ENCODE measurements at regions not wholly inside any gene's neighbourhood (a gene's known extent, or its start where the extent isn't known, plus 50 kb on each side); places are given as distances from the start of the nearest gene placed in this dataset.
"Not testable (repeated sequence)": the region's sequence is repeated elsewhere in the genome, so short reads cannot be mapped to it uniquely, and the experiment has no call there.

- Histone ChIP-seq H3K27ac (ENCODE audit: low read length) (no peak overlapping the region), H3K27me3 (ENCODE audit: control insufficient read depth, insufficient read depth, low read length) (no peaks in the 10 kb centered on the region), H3K9me3 (ENCODE audit: control insufficient read depth, insufficient read depth, low read length) (peaks cover 2% of the 10 kb centered on the region), H3K36me3 (ENCODE audit: control insufficient read depth, insufficient read depth, low read length) (no peaks in the 10 kb centered on the region), H3K4me1 (ENCODE audit: control insufficient read depth, insufficient read depth, low read length) (no peaks in the 10 kb centered on the region), H3K4me3 (ENCODE audit: low read length) (no peak overlapping the region)
- Mint-ChIP-seq H3K36me3 (no peaks in the 10 kb centered on the region), H3K27me3 (ENCODE audit: low read depth in 2 of 2) (no peaks in the 10 kb centered on the region), H3K4me3 (no peak overlapping the region), H3K27ac (no peak overlapping the region), H3K9me3 (peaks cover 11 to 12% of the 10 kb centered on the region in 2 donors), H3K4me1 (no peaks in the 10 kb centered on the region)
- no peak for TF ChIP-seq CTCF (IDR thresholded peaks at IDR 0.05)
- no peak for DNase-seq
- intact Hi-C loops (cut with micrococcal nuclease): no loop called here
- ATAC-seq: no peak
These were observed 261.5 kb upstream of the ZNF385D start for GRCh38 chr3:22012471-22012870.

GRCh38 chr3:22013641-22014040 is 262.6 kb upstream of the ZNF385D start:
- H3K4me1 ChIP-seq (ENCODE audit: control insufficient read depth, insufficient read depth, low read length): no peaks in the 10 kb centered on the region
- no peak overlapping the region for H3K27ac ChIP-seq (ENCODE audit: low read length)
- no peak overlapping the region for H3K27ac Mint-ChIP-seq
- no peaks in the 10 kb centered on the region for H3K27me3 ChIP-seq (ENCODE audit: control insufficient read depth, insufficient read depth, low read length)
- no peaks in the 10 kb centered on the region for H3K9me3 ChIP-seq (ENCODE audit: control insufficient read depth, insufficient read depth, low read length)
- H3K27me3 Mint-ChIP-seq (ENCODE audit: low read depth in 2 of 2): no peaks in the 10 kb centered on the region
- intact Hi-C loops (cut with micrococcal nuclease): no loop called here
- TF ChIP-seq CTCF (IDR thresholded peaks at IDR 0.05): no peak
- 95% methylated on average over 1 of the region's 1 CpG for WGBS (ENCODE audit: insufficient coverage)
- H3K4me1 Mint-ChIP-seq: no peaks in the 10 kb centered on the region
- no peak overlapping the region for H3K4me3 ChIP-seq (ENCODE audit: low read length)
- no peaks in the 10 kb centered on the region for H3K36me3 ChIP-seq (ENCODE audit: control insufficient read depth, insufficient read depth, low read length)
- H3K9me3 Mint-ChIP-seq: peaks cover 10 to 11% of the 10 kb centered on the region in 2 donors
- DNase-seq (no peak), ATAC-seq (no peak)
- H3K4me3 Mint-ChIP-seq: no peak overlapping the region
- H3K36me3 Mint-ChIP-seq: no peaks in the 10 kb centered on the region

GRCh38 chr3:22016197-22016596 is 265.2 kb upstream of the ZNF385D start:
- 67% methylated on average over 3 of the region's 4 CpGs for WGBS (ENCODE audit: insufficient coverage)

GRCh38 chr3:22024638-22025037 is 273.6 kb upstream of the ZNF385D start:
- H3K4me1 ChIP-seq (ENCODE audit: control insufficient read depth, insufficient read depth, low read length); H3K36me3 ChIP-seq (ENCODE audit: control insufficient read depth, insufficient read depth, low read length); H3K4me3 ChIP-seq (ENCODE audit: low read length); H3K9me3 ChIP-seq (ENCODE audit: control insufficient read depth, insufficient read depth, low read length); DNase-seq; H3K4me3 Mint-ChIP-seq; H3K27me3 Mint-ChIP-seq (ENCODE audit: low read depth in 2 of 2); H3K27ac ChIP-seq (ENCODE audit: low read length); H3K27ac Mint-ChIP-seq; ATAC-seq; intact Hi-C loops (cut with micrococcal nuclease); H3K27me3 ChIP-seq (ENCODE audit: control insufficient read depth, insufficient read depth, low read length); H3K4me1 Mint-ChIP-seq; H3K36me3 Mint-ChIP-seq: not testable (repeated sequence)
- 93% methylated on average over 5 of the region's 5 CpGs for WGBS (ENCODE audit: insufficient coverage)
- H3K9me3 Mint-ChIP-seq: peaks cover 10 to 19% of the 10 kb centered on the region in 2 donors

More at GRCh38 chr3:22016197-22016596, 265.2 kb upstream of the ZNF385D start:
- no peaks in the 10 kb centered on the region for H3K27me3 ChIP-seq (ENCODE audit: control insufficient read depth, insufficient read depth, low read length)
- no peak for TF ChIP-seq CTCF (IDR thresholded peaks at IDR 0.05)
- H3K36me3 ChIP-seq (ENCODE audit: control insufficient read depth, insufficient read depth, low read length): no peaks in the 10 kb centered on the region
- no peak overlapping the region for H3K27ac ChIP-seq (ENCODE audit: low read length)
- Mint-ChIP-seq H3K4me1 (no peaks in the 10 kb centered on the region), H3K4me3 (no peak overlapping the region), H3K27me3 (ENCODE audit: low read depth in 2 of 2) (no peaks in the 10 kb centered on the region), H3K27ac (no peak overlapping the region), H3K36me3 (no peaks in the 10 kb centered on the region), H3K9me3 (peaks cover 8 to 14% of the 10 kb centered on the region in 2 donors)
- H3K9me3 ChIP-seq (ENCODE audit: control insufficient read depth, insufficient read depth, low read length): no peaks in the 10 kb centered on the region
- no peak overlapping the region for H3K4me3 ChIP-seq (ENCODE audit: low read length)
- no peaks in the 10 kb centered on the region for H3K4me1 ChIP-seq (ENCODE audit: control insufficient read depth, insufficient read depth, low read length)
- ATAC-seq (no peak), DNase-seq (no peak)
- intact Hi-C loops (cut with micrococcal nuclease): no loop called here
